ENCODE measurements at regions not wholly inside any gene's neighbourhood (a gene's known extent, or its start where the extent isn't known, plus 50 kb on each side); places are given as distances from the start of the nearest gene placed in this dataset.

DNA sequence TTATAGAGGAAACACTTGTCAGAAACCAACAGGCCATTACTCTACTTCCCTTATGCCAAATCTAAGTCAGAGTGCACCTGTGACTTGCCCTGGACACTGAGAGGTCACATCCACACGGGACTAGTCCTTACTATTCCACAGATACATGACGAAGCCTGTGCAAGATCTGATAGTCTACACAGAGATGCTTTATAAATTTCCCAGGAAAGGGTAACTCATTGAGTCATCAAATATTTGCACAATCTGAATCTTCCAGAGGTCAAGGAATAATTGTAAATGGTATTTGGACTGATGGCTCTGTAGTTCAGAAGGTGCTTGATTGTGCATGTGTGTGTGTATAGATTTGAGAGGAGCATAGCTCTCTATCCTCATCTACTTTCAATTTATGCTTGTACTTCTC lies 55.2 kb upstream of the JAK2 start:
- TF ChIP-seq EZH2phosphoT487 (IDR thresholded peaks at IDR 0.05; ENCODE audit: borderline replicate concordance, low read depth, low read length), result no peak
- no peak for TF ChIP-seq CTCF (conservative IDR thresholded peaks at IDR 0.05; ENCODE audit: low read length)
